CD14-positive monocyte (primary cell): ENCODE measurements at regions not wholly inside any gene's neighbourhood (a gene's known extent, or its start where the extent isn't known, plus 50 kb on each side); places are given as distances from the start of the nearest gene placed in this dataset.
A peak's percentile ranks its signal among the peaks of the same experiment; 100 is the strongest.

Experiments used
- DNase-seq, 3 donors: peaks; one replicate each; pipeline ENCODE4 v3.0.0-alpha.2; 2011 to 2022
- H2AFZ ChIP-seq: 2 replicates; pipeline ENCODE4 v1.6.0; 2012; ENCODE audit warnings: mild to moderate bottlenecking, low read depth, low read length, inconsistent platforms; ENCODE audit not compliant: insufficient read depth, poor library complexity, severe bottlenecking
- H3K27ac ChIP-seq, 2 donors: 1 replicate in 1 of 2; 2 replicates in 1 of 2; pipeline ENCODE4 v1.5.1; 2012 to 2013; ENCODE audit warnings: low read length in 2 of 2, control low read depth in 1 of 2, inconsistent platforms in 1 of 2, low read depth in 1 of 2, mild to moderate bottlenecking in 1 of 2
- H3K27me3 ChIP-seq, 2 donors: one replicate each; pipeline versions ENCODE4 v1.6.0 to v1.6.1; 2011 to 2013; ENCODE audit warnings: low read length in 2 of 2; ENCODE audit not compliant: control insufficient read depth in 2 of 2, insufficient read depth in 2 of 2
- H3K36me3 ChIP-seq, 2 donors: replicated peaks in 1 of 2; 1 replicate in 1 of 2; 2 replicates in 1 of 2; pipeline versions ENCODE4 v1.5.1 to v1.6.1; 2012 to 2013; ENCODE audit warnings: low read length in 2 of 2, control low read depth in 1 of 2, inconsistent platforms in 1 of 2, mild to moderate bottlenecking in 1 of 2; ENCODE audit not compliant: insufficient read depth in 2 of 2, control insufficient read depth in 1 of 2
- H3K4me1 ChIP-seq, 2 donors: 1 replicate in 1 of 2; 2 replicates in 1 of 2; pipeline versions ENCODE4 v1.5.1 to v1.6.1; 2012 to 2013; ENCODE audit warnings: low read length in 2 of 2, control low read depth in 1 of 2, inconsistent platforms in 1 of 2, mild to moderate bottlenecking in 1 of 2, moderate library complexity in 1 of 2; ENCODE audit not compliant: insufficient read depth in 2 of 2, control insufficient read depth in 1 of 2
- H3K4me2 ChIP-seq: replicated peaks from 2 replicates; pipeline ENCODE3; 2012; ENCODE audit warnings: low read length, moderate library complexity, mild to moderate bottlenecking; ENCODE audit not compliant: poor library complexity, severe bottlenecking; ENCODE audit errors: extremely low read depth
- H3K4me3 ChIP-seq, 3 experiments: fragments of 200-600 bp in 1 of 3; sonication (generic) in 1 of 3; replicated peaks in 1 of 3; 1 replicate in 2 of 3; 2 replicates in 1 of 3; pipeline ENCODE4 v1.5.1; 2011 to 2013; ENCODE audit warnings: low read length in 3 of 3, mild to moderate bottlenecking in 3 of 3, control low read depth in 2 of 3, low read depth in 2 of 3, inconsistent platforms in 1 of 3, moderate library complexity in 1 of 3
- H3K79me2 ChIP-seq: 2 replicates; pipeline ENCODE4 v1.6.0; 2012; ENCODE audit warnings: mild to moderate bottlenecking, control low read depth, inconsistent platforms, low read length, moderate library complexity; ENCODE audit not compliant: insufficient read depth
- H3K9ac ChIP-seq: 2 replicates; pipeline ENCODE4 v1.6.0; 2017; ENCODE audit warnings: low read length, mild to moderate bottlenecking; ENCODE audit not compliant: insufficient read depth, poor library complexity, severe bottlenecking
- H3K9me3 ChIP-seq, 2 donors: replicated peaks in 1 of 2; 1 replicate in 1 of 2; 2 replicates in 1 of 2; pipeline versions ENCODE4 v1.5.1 to v1.6.1; 2012 to 2013; ENCODE audit warnings: low read length in 2 of 2, control low read depth in 1 of 2; ENCODE audit not compliant: control insufficient read depth in 1 of 2, insufficient read depth in 1 of 2
- H4K20me1 ChIP-seq: 2 replicates; pipeline ENCODE4 v1.6.0; 2012; ENCODE audit warnings: mild to moderate bottlenecking, low read length, control low read depth, moderate library complexity; ENCODE audit not compliant: insufficient read depth
- H3K27ac Mint-ChIP-seq, 7 donors: one replicate each; pipeline ENCODE4 v1.8.0; 2020; ENCODE audit warnings: mild to moderate bottlenecking in 7 of 7, mixed read lengths in 7 of 7, moderate library complexity in 6 of 7, inconsistent platforms in 2 of 7
- H3K27me3 Mint-ChIP-seq, 3 donors: one replicate each; pipeline ENCODE4 v1.8.0; 2021 to 2022; ENCODE audit warnings: low read depth in 3 of 3, mild to moderate bottlenecking in 3 of 3, mixed read lengths in 3 of 3, moderate library complexity in 3 of 3, inconsistent platforms in 1 of 3
- H3K36me3 Mint-ChIP-seq, 2 donors: one replicate each; pipeline ENCODE4 v1.8.0; 2020; ENCODE audit warnings: mixed read lengths in 2 of 2, inconsistent platforms in 1 of 2, mild to moderate bottlenecking in 1 of 2
- H3K4me1 Mint-ChIP-seq: one replicate; pipeline ENCODE4 v1.8.0; 2020; ENCODE audit warnings: mild to moderate bottlenecking, mixed read lengths
- H3K4me3 Mint-ChIP-seq, 2 donors: one replicate each; pipeline ENCODE4 v1.8.0; 2020; ENCODE audit warnings: mild to moderate bottlenecking in 2 of 2, mixed read lengths in 2 of 2, moderate library complexity in 1 of 2
- H3K9me3 Mint-ChIP-seq, 7 donors: one replicate each; pipeline ENCODE4 v1.8.0; 2020 to 2022; ENCODE audit warnings: mixed read lengths in 7 of 7, mild to moderate bottlenecking in 6 of 7, moderate library complexity in 6 of 7, inconsistent platforms in 2 of 7
- CTCF ChIP-seq: fragments of 200-600 bp; IDR thresholded peaks from one replicate; pipeline ENCODE4 v1.8.0; 2022; ENCODE audit warnings: antibody characterized with exemption, mild to moderate bottlenecking
- WGBS: methylation state at CpG from one replicate; pipeline ENCODE4 v1.1.5; 2013; ENCODE audit warnings: missing lambda C conversion rate; ENCODE audit not compliant: insufficient coverage; 5-methylcytosine and 5-hydroxymethylcytosine counted together
- intact Hi-C, 2 donors: fragments of 100-400 bp; cut with micrococcal nuclease; formaldehyde crosslinking; loops; one replicate each; pipeline versions ENCODE4 v1.15.0 to v1.15.1; 2023

- WGBS = no CpG with 5 or more reads among the region's 5 CpGs
- no peak for TF ChIP-seq CTCF
These were observed 854.3 kb downstream of the METTL15 start for GRCh38 chr11:28962502-28962901.

GRCh38 chr11:28961726-28962125, 853.5 kb downstream of the METTL15 start:
- DNase-seq = no peak
- intact Hi-C loops = no loop called here
- no peaks in the 10 kb centered on the region for H3K36me3 ChIP-seq
- peaks cover 0 to 5% (median 3%) of the 10 kb centered on the region in 7 donors for H3K9me3 Mint-ChIP-seq
- H3K27me3 ChIP-seq = no peaks in the 10 kb centered on the region
- no peaks in the 10 kb centered on the region for H3K4me1 ChIP-seq
- H3K27ac ChIP-seq = no peak overlapping the region
- no peak overlapping the region for H3K27ac Mint-ChIP-seq
- H3K4me3 ChIP-seq = no peak overlapping the region
- H2AFZ ChIP-seq = no peak overlapping the region
- WGBS = no CpG with 5 or more reads among the region's 1 CpG
- H3K9me3 ChIP-seq = peaks cover 0 to 10% of the 10 kb centered on the region in 2 donors
- H3K4me1 Mint-ChIP-seq = no peaks in the 10 kb centered on the region
- H3K4me2 ChIP-seq = no peak overlapping the region
- H3K9ac ChIP-seq = no peak overlapping the region
- H3K4me3 Mint-ChIP-seq = no peak overlapping the region
- no peaks in the 10 kb centered on the region for H3K36me3 Mint-ChIP-seq
- H3K79me2 ChIP-seq = no peaks in the 10 kb centered on the region
- H4K20me1 ChIP-seq = no peaks in the 10 kb centered on the region
- H3K27me3 Mint-ChIP-seq = no peaks in the 10 kb centered on the region
- TF ChIP-seq CTCF = no peak

More at GRCh38 chr11:28962502-28962901, 854.3 kb downstream of the METTL15 start:
- no peak overlapping the region for H3K4me3 Mint-ChIP-seq
- no peak overlapping the region for H3K4me2 ChIP-seq
- no peaks in the 10 kb centered on the region for H3K4me1 Mint-ChIP-seq
- intact Hi-C loops = no loop called here
- no peak overlapping the region for H3K27ac ChIP-seq
- H3K36me3 ChIP-seq = no peaks in the 10 kb centered on the region
- no peaks in the 10 kb centered on the region for H3K79me2 ChIP-seq
- no peak overlapping the region for H2AFZ ChIP-seq
- H3K27me3 ChIP-seq = no peaks in the 10 kb centered on the region
- no peaks in the 10 kb centered on the region for H3K36me3 Mint-ChIP-seq
- peaks cover 0 to 5% (median 3%) of the 10 kb centered on the region in 7 donors for H3K9me3 Mint-ChIP-seq
- peak overlapping the region in 1 of 7 donors; percentile 47 for H3K27ac Mint-ChIP-seq
- DNase-seq = no peak
- H3K4me1 ChIP-seq = no peaks in the 10 kb centered on the region
- no peak overlapping the region for H3K9ac ChIP-seq
- no peak overlapping the region for H3K4me3 ChIP-seq
- H4K20me1 ChIP-seq = no peaks in the 10 kb centered on the region
- no peaks in the 10 kb centered on the region for H3K27me3 Mint-ChIP-seq
- H3K9me3 ChIP-seq = peaks cover 0 to 6% of the 10 kb centered on the region in 2 donors
